ENCODE measurements at regions not wholly inside any gene's neighbourhood (a gene's known extent, or its start where the extent isn't known, plus 50 kb on each side); places are given as distances from the start of the nearest gene placed in this dataset.

GRCh38 chr18:40447820-40448219 lies 1507.2 kb upstream of the PIK3C3 start:
- Histone ChIP-seq H3K27me3 (peaks cover 2% of the 10 kb centered on the region), H3K9me3 (no peaks in the 10 kb centered on the region), H3K4me1 (ENCODE audit: insufficient read depth) (no peaks in the 10 kb centered on the region), H3K36me3 (no peaks in the 10 kb centered on the region), H3K4me3 (no peak overlapping the region), H3K27ac (no peak overlapping the region)
- 73 to 87% (median 86%) methylated on average over 1 of the region's 1 CpG for WGBS, 3 donors
- intact Hi-C loops (cut with DNase I), result no loop called here
- DNase-seq, result no peak
- TF ChIP-seq POLR2A (IDR thresholded peaks at IDR 0.05), result no peak
- TF ChIP-seq, protein P1, sequence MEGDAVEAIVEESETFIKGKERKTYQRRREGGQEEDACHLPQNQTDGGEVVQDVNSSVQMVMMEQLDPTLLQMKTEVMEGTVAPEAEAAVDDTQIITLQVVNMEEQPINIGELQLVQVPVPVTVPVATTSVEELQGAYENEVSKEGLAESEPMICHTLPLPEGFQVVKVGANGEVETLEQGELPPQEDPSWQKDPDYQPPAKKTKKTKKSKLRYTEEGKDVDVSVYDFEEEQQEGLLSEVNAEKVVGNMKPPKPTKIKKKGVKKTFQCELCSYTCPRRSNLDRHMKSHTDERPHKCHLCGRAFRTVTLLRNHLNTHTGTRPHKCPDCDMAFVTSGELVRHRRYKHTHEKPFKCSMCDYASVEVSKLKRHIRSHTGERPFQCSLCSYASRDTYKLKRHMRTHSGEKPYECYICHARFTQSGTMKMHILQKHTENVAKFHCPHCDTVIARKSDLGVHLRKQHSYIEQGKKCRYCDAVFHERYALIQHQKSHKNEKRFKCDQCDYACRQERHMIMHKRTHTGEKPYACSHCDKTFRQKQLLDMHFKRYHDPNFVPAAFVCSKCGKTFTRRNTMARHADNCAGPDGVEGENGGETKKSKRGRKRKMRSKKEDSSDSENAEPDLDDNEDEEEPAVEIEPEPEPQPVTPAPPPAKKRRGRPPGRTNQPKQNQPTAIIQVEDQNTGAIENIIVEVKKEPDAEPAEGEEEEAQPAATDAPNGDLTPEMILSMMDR (IDR thresholded peaks at IDR 0.05), result no peak
- no peak for TF ChIP-seq EP300 (IDR thresholded peaks at IDR 0.05)

DNA sequence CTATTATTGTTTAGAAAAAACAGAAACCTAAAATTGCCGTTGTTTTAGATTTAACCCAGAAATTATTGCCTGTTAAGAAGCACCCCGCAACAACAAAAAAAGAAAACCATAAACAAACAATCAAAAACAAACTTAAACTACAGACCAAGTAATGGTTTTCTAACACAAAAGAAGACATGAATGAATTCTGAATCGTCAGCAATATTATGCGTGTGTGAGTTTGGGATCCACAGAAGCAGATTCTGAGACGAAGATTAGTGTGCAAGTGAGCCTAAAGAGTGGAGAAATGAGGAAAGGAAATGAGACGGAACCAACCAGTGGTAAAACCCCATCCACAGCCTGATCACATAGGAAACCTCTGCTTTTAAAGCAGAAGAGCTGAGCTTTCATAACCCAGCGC lies 1514.9 kb upstream of the PIK3C3 start:
- Histone ChIP-seq H3K27me3 (no peaks in the 10 kb centered on the region), H3K4me3 (no peak overlapping the region), H3K36me3 (no peaks in the 10 kb centered on the region), H3K4me1 (ENCODE audit: insufficient read depth) (no peaks in the 10 kb centered on the region), H3K9me3 (no peaks in the 10 kb centered on the region), H3K27ac (no peak overlapping the region)
- no peak for DNase-seq
- 90 to 93% (median 91%) methylated on average over 7 of the region's 7 CpGs for WGBS, 3 donors
- TF ChIP-seq EP300 (IDR thresholded peaks at IDR 0.05), result no peak
- TF ChIP-seq, protein P1 (IDR thresholded peaks at IDR 0.05), result no peak
- TF ChIP-seq POLR2A (IDR thresholded peaks at IDR 0.05), result no peak
- intact Hi-C loops (cut with DNase I), result no loop called here

DNA sequence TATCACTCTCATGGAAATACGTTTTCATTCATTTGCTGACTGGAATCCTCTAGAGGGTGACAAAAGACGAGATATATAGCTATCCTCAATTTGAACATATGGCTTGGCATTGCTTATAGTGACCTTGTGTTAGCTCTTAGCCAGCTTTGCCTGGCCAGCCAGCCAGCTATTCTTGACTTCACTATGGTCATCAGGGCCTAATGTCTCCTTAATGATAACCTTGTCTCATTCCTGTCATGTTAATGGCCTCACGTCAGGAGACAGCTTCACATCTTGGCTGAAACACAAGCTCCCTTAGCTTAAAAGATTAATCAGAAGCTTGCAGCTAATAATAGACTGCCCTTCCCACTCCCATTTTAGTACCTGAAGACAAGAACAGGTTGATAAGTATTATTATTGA lies 1517.5 kb upstream of the PIK3C3 start:
- DNase-seq, result no peak
- no peaks in the 10 kb centered on the region for H3K9me3 ChIP-seq
- intact Hi-C loops (cut with DNase I), result no loop called here
- no peaks in the 10 kb centered on the region for H3K27me3 ChIP-seq
- no peak for TF ChIP-seq POLR2A (IDR thresholded peaks at IDR 0.05)
- TF ChIP-seq EP300 (IDR thresholded peaks at IDR 0.05), result no peak
- TF ChIP-seq, protein P1 (IDR thresholded peaks at IDR 0.05), result no peak
- WGBS, 3 donors, result 62 to 74% (median 71%) methylated on average over 3 of the region's 3 CpGs
- no peak overlapping the region for H3K27ac ChIP-seq
- H3K4me1 ChIP-seq (ENCODE audit: insufficient read depth), result no peaks in the 10 kb centered on the region
- no peak overlapping the region for H3K4me3 ChIP-seq
- no peaks in the 10 kb centered on the region for H3K36me3 ChIP-seq

DNA sequence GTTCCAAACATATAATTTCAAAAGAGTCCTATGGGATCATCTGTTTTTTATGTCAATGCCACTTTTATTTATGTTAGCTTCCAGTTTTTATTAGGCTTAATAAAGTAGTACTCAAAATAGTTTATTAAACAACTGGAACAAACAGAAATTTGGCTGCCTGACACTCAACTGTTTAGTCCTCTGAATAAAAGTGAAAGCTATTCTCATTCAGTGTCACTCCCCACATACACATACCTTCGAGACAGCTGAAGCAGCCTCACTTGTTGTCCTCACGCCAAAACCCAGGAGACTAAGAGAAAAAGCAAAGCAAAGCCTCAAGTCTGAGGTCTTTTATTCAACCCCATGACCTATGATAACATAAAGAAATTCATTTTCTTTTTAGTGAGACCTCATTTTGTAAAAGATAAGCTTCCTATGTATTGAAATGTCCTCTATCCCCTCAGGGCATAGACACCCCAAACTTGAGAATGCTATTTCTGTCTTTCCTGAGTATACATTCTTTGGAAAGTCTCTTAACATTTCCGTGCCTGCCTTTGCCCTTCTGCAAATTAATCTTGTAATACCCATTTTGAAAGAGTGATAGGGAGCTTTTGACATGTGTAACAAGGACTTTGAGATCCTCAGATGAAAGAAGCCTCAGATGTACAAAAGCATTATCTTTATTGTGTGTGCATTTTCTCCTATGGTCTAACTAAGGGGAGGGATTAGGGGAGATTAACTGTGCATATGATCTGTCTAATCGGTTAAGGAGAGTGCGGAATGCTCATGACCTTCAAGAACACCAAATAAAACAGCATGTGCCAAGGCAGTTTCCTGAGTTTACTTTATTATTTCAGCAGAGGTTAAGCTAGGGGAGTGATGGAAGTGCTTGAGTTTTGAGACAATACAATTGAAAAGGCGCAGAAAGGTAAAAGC lies 1523.7 kb upstream of the PIK3C3 start:
- 17 to 36% (median 20%) methylated on average over 6 of the region's 6 CpGs for WGBS, 3 donors
- no peaks in the 10 kb centered on the region for H3K36me3 ChIP-seq
- H3K27me3 ChIP-seq, result no peaks in the 10 kb centered on the region
- no peak for DNase-seq
- H3K9me3 ChIP-seq, result no peaks in the 10 kb centered on the region
- intact Hi-C loops (cut with DNase I), result no loop called here
- no peak overlapping the region for H3K27ac ChIP-seq
- no peaks in the 10 kb centered on the region for H3K4me1 ChIP-seq (ENCODE audit: insufficient read depth)
- no peak overlapping the region for H3K4me3 ChIP-seq
- no peak for TF ChIP-seq POLR2A (IDR thresholded peaks at IDR 0.05)
- TF ChIP-seq EP300 (IDR thresholded peaks at IDR 0.05), result no peak
- TF ChIP-seq, protein P1 (IDR thresholded peaks at IDR 0.05), result no peak

All from ovary (tissue), 7 donors.